ENCODE measurements at regions not wholly inside any gene's neighbourhood (a gene's known extent, or its start where the extent isn't known, plus 50 kb on each side); places are given as distances from the start of the nearest gene placed in this dataset.
A peak's percentile ranks its signal among the peaks of the same experiment; 100 is the strongest.
"Not testable (repeated sequence)": the region's sequence is repeated elsewhere in the genome, so short reads cannot be mapped to it uniquely, and the experiment has no call there.

GRCh38 chr10:78660446-78661106, 408.2 kb upstream of the ZMIZ1 start:
- no peak for DNase-seq

DNA sequence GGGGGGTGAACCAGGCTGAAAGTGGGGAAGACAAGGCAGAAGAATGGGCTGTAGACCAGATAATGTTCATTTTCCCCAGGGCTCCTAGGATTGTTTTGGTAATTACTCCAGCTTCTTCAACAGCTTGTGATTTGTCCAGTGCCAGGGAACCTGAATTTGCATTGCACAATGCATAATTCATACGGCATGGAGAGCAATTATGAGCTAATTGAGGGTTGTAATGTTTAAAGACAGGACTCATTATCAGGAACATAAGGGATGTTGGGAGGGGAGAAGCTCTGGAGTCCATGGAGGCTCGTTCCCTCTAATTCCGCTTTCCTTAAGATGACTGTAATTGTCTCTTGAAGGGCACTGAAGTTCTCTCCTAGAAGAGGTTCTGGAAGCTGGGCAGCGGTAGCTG, 405.0 kb upstream of the ZMIZ1 start:
- no peak for DNase-seq

GRCh38 chr10:78664929-78665553, 403.7 kb upstream of the ZMIZ1 start:
- DNase-seq: peak in 1 of 5 donors; percentile 10

DNA sequence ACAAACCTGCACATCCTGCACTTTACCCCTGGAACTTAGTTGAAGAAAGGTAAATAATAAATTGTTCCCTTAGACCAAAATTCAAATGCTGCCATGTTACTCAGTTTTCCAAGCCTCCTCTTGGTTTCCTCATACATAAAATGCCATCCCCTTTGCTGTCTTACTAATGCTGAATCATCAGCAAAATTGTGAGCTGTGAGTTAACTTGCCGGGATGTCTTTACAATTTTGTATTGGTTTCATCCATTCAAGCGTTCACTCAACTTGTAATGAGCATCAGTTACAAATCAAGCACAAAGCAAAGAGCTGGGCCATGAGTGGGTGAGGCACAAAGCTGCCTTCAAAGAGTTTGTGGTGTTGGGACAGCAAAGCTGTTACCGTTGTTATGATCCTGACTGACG, 395.8 kb upstream of the ZMIZ1 start:
- no peak for DNase-seq

GRCh38 chr10:78681141-78681540, 387.6 kb upstream of the ZMIZ1 start:
- DNase-seq: not testable (repeated sequence)

DNA sequence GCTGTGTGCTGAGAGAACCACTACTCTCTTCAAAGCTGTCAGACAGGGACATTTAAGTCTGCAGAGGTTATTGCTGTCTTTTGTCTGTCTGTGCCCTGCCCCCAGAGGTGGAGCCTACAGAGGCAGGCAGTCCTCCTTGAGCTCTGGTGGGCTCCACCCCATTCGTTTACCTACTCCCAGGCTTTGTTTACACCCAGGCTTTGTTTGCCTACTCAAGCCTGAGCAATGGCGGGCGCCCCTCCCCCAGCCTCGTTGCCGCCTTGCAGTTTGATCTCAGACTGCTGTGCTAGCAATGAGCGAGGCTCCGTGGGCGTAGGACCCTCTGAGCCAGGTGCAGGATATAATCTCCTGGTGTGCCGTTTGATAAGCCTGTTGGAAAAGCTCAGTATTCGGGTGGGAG, 386.8 kb upstream of the ZMIZ1 start:
- DNase-seq: not testable (repeated sequence)

DNA sequence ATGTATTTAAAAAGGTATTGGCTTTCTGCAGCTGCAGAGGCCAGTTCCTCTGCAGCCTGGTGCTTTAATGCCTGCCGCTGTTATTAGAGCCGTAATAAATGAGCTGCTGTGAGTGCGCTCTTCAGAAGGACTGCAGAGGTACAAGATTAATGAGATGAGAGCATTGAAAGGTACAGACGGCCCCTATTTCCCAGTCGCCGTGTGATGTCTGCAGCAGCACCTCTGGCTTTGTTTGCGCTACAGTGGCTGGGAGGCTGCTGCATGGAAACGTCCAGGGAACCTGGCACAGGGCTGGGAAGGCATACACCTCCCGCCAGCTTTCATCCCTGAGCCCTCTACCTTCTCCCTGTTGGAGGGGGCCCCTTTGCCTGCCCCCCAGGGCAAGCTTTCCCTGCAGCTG, 383.8 kb upstream of the ZMIZ1 start:
- DNase-seq: no peak

GRCh38 chr10:78685466-78686103, 383.2 kb upstream of the ZMIZ1 start:
- DNase-seq: no peak

DNA sequence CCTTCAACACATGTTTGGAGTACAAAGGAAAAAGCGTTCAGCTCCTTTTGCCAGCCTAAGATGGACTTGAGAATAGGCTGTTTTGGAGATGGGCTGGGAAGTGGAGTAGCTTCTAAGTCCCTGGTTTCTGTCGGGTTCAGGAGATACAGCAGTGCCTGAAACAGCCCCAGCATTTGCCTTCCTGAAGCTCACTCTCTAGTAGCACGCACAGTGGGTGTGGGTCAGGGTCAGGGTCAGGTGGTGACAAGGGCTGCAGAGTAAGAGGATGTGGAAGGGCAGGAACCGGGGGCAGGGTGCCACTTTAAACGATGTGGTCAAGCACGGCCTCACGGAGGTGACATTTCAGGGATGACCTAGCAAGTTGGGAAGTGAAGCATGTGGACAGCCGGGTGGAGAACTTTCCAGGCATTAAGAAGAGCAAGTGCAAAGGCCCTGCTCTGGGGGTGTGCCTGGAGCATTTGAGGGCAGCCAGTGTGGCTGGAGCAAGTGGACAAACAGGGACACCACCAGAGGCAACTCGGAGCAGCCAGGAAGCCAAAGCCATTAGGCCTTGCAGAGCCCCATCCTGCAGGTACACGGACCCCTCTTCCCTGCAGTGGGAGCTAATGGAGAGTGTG, 382.2 kb upstream of the ZMIZ1 start:
- DNase-seq: no peak

DNA sequence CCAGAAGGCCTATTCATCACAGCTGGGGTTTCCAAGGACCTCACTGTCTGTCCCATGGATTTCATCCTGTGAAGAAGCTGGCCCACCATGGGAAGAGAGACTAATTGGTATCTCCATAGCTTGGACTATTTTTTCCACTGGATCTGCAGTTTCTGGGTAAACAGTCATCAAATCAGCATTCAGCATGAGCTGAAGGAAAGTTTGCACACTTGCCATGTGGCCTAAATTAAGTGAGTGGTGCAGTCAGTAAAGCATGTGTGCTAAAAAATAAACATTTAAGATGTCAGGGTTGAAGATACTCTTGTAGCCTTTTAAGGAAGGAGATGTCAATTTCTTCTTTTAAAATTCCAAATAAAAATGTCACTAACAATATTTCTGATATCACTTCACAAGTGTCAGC, 381.1 kb upstream of the ZMIZ1 start:
- no peak for DNase-seq

GRCh38 chr10:78688230-78688900, 380.4 kb upstream of the ZMIZ1 start:
- no peak for DNase-seq

DNA sequence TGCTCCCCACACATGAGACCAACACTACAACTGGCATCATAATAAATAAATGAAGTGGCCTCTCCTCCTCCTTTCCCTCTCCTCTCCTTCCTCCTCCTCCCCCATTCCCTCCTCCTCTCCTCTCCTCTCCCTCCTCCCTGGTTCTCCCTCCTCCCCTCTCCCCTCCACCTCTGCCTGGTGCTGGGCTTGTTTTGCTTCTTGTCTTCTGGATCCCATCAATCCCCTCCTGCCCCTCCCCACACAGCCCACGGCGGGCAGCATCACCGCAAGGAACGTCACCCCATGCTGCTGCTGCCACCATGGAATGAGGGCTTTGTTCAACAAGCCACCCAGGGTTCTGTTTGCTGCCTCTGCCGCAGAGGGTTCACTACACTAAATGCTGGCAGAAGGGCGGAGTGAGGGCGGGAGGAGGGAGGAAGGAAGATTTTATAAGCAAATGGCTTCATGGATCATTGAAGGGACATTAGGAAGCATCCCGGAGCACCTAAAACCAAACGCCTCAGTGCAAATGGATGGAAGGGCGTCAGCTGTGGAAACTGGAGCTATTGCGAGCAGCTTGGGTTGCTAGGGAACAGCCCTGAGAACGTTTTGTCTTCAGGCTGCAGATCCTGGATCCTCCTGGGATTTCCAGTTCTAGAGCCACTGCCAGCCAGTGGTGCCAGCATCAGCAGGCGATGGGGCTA, 379.7 kb upstream of the ZMIZ1 start:
- DNase-seq: no peak

DNA sequence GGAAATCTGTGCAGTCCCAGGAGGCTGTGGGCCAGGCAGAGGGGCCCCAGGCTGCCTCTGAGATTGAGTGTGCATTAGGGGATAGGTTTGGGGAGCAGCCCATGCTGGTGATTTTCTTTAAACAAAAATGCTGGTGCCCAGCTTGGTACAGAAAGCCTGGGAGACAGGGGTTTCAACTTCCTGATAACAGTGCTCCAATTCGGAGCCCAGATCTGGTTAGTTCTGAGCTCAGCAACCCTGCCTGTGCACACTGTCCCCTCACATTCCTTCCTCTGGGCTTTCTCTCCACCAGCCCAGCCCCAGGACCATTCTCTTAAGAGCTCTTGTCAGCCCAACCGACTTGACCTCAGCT, 379.2 kb upstream of the ZMIZ1 start:
- no peak for DNase-seq

DNA sequence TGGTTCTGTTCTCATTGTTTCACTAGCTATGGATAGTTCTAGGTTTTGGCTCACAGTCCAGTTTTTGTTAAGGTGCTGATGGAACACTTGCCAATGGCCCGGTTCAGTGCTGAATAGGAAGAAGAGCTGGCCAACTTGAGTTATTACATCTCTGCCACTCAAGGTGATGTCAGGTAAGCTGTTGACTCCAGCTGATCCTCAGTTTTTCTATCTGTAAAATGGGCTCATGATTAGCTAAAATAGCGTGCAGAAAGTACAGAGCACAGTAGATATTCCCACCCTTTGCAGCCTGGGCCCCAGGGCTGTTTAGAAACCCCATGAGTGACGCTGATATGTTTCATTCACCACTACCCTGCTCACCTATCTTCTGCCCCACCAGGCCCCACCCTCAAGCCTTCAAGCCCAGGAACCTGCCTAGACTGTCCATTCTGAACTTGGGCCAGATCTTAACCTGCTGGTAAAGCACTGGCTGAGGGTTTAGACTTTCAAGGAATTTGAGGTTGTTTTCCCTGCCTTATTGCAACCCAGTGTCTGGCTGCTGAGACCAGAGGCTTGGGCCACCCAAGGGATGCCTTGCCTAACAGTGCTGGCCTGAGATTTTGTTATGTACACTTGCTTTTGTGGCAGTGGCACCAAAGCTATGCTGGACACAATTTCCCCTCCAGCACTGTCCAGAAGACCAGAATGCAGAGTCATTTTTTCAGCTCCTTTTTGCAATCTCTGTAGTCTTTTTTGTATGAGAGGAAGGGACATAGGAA, 378.2 kb upstream of the ZMIZ1 start:
- DNase-seq: no peak

GRCh38 chr10:78691301-78692030, 377.3 kb upstream of the ZMIZ1 start:
- DNase-seq: no peak

DNA sequence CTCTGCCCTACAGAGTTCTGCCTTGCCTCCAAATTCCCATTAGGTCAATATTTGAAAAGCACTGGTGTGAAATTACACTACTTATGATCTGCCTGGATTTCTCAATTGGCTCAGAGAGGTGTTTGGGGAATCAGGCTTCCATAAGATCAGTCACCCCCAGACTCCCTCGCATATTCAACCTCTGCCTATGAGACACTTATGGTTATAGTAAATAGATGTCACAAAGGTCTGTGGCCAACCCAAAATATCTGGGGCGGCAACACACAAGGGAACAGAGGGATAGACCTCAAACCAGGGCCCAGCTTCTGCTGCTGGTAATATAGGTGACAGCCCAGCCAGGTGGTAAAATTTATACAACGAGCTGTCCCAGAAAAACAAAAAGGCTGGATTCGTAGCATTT, 376.7 kb upstream of the ZMIZ1 start:
- no peak for DNase-seq

- DNase-seq: no peak
These were observed 372.9 kb upstream of the ZMIZ1 start for GRCh38 chr10:78695846-78696245.

DNA sequence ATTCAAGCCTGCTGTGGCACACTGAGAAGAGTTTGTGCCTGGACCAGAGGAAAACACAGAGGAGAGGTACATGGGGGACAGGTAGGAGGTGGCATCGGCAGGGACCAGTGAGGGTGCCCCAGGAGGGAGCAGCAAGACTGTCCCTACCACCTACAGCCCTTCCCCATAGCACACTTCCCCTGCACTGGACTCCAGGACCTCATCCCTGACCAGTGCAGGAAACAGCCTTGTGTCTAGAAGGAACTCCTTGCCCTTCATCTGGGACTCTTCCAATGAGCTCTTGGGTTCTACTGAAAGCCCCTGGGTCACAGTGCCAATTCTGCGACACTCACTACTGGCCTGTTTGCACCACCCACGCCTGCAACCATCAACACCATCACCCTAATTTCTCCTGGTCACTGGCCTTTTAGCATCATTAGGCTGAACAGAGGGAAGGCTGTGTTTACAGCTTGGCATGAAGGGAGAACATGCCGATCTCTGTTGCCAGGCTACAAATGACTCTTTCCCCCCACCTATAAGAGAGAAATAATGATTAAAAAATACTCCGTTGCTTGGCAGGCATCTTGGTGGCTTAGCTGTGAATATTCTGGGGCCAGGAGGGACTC, 371.9 kb upstream of the ZMIZ1 start:
- DNase-seq: no peak

DNA sequence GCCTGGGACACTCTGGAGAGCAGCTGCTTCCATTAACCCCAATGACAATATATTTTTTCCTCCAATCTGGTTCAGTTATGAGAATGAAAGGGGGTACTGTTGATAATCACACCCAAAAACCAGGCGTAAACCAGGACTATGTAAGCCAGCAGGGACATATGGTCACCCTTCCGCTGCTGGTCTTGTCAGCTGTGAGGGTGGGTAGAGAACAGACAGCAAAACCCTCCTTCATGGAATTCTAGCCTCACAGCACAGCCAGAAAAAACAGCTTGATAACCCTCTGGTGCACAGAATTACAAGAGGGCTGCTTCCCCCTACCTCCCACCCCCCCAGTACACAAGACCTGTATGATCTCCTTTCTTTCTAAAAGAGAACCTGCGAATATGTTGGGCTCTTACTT, 368.8 kb upstream of the ZMIZ1 start:
- DNase-seq: no peak

GRCh38 chr10:78700413-78700812, 368.4 kb upstream of the ZMIZ1 start:
- no peak for DNase-seq
